HEK293 (cell line): ENCODE measurements at regions not wholly inside any gene's neighbourhood (a gene's known extent, or its start where the extent isn't known, plus 50 kb on each side); places are given as distances from the start of the nearest gene placed in this dataset.

Experiments used
- KLF9 ChIP-seq: fragments of 450-650 bp; formaldehyde crosslinking; IDR thresholded peaks from 2 replicates; pipeline ENCODE4 v1.5.1; 2016; ENCODE audit warnings: missing biosample characterization, missing genetic modification characterization, low read depth
- MYNN ChIP-seq: fragments of 450-650 bp; formaldehyde crosslinking; IDR thresholded peaks from 2 replicates; pipeline ENCODE4 v1.5.1; 2016; ENCODE audit warnings: missing biosample characterization, missing genetic modification characterization, borderline replicate concordance
- TCF7L2 ChIP-seq: IDR thresholded peaks from 2 replicates; pipeline ENCODE4 v1.6.1; 2011; ENCODE audit warnings: low read depth, mild to moderate bottlenecking, inconsistent platforms, low read length, moderate library complexity, borderline replicate concordance
- ZNF202 ChIP-seq: fragments of 450-650 bp; formaldehyde crosslinking; IDR thresholded peaks from 2 replicates; pipeline ENCODE4 v1.5.1; 2016; ENCODE audit warnings: missing biosample characterization, missing genetic modification characterization, borderline replicate concordance
- ZNF560 ChIP-seq: fragments of 450-650 bp; formaldehyde crosslinking; IDR thresholded peaks from 2 replicates; pipeline ENCODE4 v1.5.1; 2017; ENCODE audit warnings: missing biosample characterization, missing genetic modification characterization, borderline replicate concordance
- ZNF571 ChIP-seq: fragments of 450-650 bp; formaldehyde crosslinking; IDR thresholded peaks from 2 replicates; pipeline ENCODE4 v1.5.0; 2017; ENCODE audit warnings: missing biosample characterization, missing genetic modification characterization
- TF ChIP-seq, protein P1 (sequence below): fragments of 450-650 bp; formaldehyde crosslinking; IDR thresholded peaks from 2 replicates; pipeline ENCODE4 v1.5.1; 2016; ENCODE audit warnings: missing biosample characterization, missing genetic modification characterization
- TF ChIP-seq, protein P2 (sequence below): fragments of 450-650 bp; formaldehyde crosslinking; IDR thresholded peaks from 2 replicates; pipeline ENCODE4 v1.5.1; 2017; ENCODE audit warnings: missing biosample characterization, missing genetic modification characterization
- TF ChIP-seq, protein P3 (sequence below): fragments of 450-650 bp; formaldehyde crosslinking; IDR thresholded peaks from 2 replicates; pipeline ENCODE4 v1.5.1; 2016; ENCODE audit warnings: missing biosample characterization, missing genetic modification characterization, low read depth

DNA sequence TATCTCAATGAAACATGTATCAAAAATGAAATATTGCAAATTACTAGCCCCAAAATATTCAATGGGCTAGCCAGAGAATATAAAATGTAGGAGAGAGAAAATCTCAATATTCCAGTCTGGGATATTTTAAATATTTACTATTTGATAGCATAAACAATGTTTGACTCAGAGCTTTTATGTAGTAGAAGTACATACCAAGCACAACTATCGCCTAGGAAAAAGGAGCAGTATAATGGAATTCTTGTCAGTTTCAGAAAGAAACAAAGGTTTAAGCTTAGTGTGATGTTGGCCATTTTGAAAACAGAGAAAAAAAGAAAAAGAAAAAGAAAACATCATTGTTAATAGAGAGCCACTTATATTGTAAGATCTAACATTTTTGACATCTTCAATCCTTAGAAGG lies 1961.9 kb upstream of the CELF4 start:
- TF ChIP-seq ZNF571 (no peak), MYNN (tag by site-specific recombination) (no peak), TCF7L2 (no peak), ZNF202 (tag by site-specific recombination) (no peak), ZNF560 (no peak), KLF9 (tag by site-specific recombination) (no peak)
- TF ChIP-seq, protein P1, sequence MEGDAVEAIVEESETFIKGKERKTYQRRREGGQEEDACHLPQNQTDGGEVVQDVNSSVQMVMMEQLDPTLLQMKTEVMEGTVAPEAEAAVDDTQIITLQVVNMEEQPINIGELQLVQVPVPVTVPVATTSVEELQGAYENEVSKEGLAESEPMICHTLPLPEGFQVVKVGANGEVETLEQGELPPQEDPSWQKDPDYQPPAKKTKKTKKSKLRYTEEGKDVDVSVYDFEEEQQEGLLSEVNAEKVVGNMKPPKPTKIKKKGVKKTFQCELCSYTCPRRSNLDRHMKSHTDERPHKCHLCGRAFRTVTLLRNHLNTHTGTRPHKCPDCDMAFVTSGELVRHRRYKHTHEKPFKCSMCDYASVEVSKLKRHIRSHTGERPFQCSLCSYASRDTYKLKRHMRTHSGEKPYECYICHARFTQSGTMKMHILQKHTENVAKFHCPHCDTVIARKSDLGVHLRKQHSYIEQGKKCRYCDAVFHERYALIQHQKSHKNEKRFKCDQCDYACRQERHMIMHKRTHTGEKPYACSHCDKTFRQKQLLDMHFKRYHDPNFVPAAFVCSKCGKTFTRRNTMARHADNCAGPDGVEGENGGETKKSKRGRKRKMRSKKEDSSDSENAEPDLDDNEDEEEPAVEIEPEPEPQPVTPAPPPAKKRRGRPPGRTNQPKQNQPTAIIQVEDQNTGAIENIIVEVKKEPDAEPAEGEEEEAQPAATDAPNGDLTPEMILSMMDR (tag by site-specific recombination), result no peak
- TF ChIP-seq, protein P2, sequence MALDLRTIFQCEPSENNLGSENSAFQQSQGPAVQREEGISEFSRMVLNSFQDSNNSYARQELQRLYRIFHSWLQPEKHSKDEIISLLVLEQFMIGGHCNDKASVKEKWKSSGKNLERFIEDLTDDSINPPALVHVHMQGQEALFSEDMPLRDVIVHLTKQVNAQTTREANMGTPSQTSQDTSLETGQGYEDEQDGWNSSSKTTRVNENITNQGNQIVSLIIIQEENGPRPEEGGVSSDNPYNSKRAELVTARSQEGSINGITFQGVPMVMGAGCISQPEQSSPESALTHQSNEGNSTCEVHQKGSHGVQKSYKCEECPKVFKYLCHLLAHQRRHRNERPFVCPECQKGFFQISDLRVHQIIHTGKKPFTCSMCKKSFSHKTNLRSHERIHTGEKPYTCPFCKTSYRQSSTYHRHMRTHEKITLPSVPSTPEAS, result no peak
- TF ChIP-seq, protein P3, sequence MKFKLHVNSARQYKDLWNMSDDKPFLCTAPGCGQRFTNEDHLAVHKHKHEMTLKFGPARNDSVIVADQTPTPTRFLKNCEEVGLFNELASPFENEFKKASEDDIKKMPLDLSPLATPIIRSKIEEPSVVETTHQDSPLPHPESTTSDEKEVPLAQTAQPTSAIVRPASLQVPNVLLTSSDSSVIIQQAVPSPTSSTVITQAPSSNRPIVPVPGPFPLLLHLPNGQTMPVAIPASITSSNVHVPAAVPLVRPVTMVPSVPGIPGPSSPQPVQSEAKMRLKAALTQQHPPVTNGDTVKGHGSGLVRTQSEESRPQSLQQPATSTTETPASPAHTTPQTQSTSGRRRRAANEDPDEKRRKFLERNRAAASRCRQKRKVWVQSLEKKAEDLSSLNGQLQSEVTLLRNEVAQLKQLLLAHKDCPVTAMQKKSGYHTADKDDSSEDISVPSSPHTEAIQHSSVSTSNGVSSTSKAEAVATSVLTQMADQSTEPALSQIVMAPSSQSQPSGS (tag by site-specific recombination), result no peak
